ENCODE measurements at regions not wholly inside any gene's neighbourhood (a gene's known extent, or its start where the extent isn't known, plus 50 kb on each side); places are given as distances from the start of the nearest gene placed in this dataset.
A peak's percentile ranks its signal among the peaks of the same experiment; 100 is the strongest.

DNA sequence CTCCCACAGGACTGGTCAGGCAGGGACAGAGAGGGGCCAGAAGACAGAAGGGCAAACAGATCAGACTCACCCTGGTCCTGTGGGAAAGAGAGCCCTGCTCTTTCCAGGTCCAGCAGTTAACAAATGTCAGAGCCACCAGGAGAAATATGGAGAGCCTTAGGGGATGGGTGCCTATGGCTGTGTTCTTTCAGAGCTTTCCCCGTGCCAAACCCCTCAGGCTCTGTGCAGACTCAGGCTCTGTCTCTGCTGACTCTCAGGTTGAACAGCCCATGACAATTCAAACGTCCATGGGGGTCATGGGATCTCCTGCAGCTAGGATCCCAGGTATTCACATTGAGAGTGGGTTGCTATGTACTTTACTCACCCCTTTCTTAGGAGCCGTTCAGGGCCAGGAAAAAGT lies 120.8 kb upstream of the ERBB4 start:
- TF ChIP-seq CTCF (IDR thresholded peaks at IDR 0.05; ENCODE audit: low read depth, low read length): no peak
- DNase-seq (ENCODE audit: extremely low read depth, low read depth): no peak

GRCh38 chr2:212649646-212650045 lies 111.0 kb upstream of the ERBB4 start:
- no peak for DNase-seq (ENCODE audit: extremely low read depth, low read depth)
- TF ChIP-seq CTCF (IDR thresholded peaks at IDR 0.05; ENCODE audit: low read depth, low read length): no peak

GRCh38 chr2:212646698-212647366 lies 108.2 kb upstream of the ERBB4 start:
- no peak for TF ChIP-seq CTCF (IDR thresholded peaks at IDR 0.05; ENCODE audit: low read depth, low read length)
- DNase-seq (ENCODE audit: extremely low read depth, low read depth): peak; percentile 12

DNA sequence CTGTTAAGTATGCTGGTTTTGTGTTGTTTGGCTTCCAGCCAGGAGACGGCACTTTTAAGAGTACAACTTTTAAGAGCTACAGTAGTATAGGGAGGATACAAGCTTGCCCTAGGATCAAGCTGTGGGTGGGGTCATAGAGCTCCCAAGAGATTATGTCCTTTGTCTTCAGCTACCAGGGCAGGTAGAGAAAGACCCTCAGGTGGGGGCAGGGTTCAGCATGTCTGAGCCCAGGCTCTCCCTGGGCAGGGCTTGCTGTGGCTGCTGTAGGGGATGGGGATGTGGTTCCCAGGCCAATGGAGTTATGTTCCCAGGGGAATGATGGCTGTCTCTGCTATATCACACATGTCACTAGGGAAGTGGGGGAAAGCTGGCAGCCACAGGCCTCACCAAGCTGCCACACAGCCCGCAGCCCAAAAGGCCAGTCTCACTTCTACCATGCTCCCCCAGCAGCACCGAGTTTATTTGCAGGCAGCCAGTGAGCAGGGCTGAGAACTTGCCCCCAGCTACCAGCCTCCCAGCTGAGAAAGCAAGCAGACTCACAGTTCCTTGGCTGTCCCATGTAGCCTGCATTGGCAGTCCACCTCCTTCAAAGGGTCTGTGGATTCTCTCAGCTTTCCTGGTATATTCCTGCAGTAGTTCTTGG lies 105.7 kb upstream of the ERBB4 start:
- DNase-seq (ENCODE audit: extremely low read depth, low read depth): no peak
- no peak for TF ChIP-seq CTCF (IDR thresholded peaks at IDR 0.05; ENCODE audit: low read depth, low read length)

DNA sequence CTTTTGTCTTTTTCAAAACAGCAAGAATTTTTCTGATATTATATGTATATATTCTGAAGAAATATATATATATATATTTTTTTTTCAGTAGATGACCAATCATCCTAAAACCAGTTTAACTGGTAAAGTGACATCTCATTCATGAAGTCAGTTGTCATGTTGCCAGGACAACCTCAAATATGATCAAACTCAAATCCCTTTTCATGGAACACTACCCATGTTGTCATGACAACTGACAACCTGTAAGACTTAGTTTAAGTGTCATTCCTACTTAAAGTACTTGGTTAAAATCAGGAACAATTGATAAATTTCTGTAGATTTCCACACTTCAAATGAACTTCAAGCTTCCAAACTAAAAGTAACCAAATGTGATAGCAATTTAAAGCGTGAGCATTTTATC lies 101.8 kb upstream of the ERBB4 start:
- no peak for TF ChIP-seq CTCF (IDR thresholded peaks at IDR 0.05; ENCODE audit: low read depth, low read length)
- DNase-seq (ENCODE audit: extremely low read depth, low read depth): no peak

DNA sequence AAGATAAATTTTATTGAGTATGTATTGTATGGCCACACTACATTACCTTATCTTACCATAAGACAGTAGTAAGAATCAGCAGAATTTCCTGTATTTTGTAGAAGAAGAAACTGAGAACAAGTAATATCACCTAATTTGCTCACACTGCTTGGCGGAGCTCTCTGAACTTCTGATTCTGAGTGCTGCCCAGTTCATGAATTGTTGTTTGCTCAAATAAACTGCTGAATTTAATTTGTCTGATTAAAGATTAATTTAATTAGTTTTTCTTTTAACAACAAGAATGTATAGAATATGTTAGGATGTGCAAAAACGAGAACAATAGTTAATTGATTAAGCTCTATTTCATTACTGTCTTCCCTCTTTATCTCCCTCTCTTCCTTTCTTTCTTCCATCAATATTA lies 100.1 kb upstream of the ERBB4 start:
- no peak for DNase-seq (ENCODE audit: extremely low read depth, low read depth)

More for the DNA sequence above, 100.1 kb upstream of the ERBB4 start:
- no peak for TF ChIP-seq CTCF (IDR thresholded peaks at IDR 0.05; ENCODE audit: low read depth, low read length)
